ENCODE measurements at regions not wholly inside any gene's neighbourhood (a gene's known extent, or its start where the extent isn't known, plus 50 kb on each side); places are given as distances from the start of the nearest gene placed in this dataset.

DNA sequence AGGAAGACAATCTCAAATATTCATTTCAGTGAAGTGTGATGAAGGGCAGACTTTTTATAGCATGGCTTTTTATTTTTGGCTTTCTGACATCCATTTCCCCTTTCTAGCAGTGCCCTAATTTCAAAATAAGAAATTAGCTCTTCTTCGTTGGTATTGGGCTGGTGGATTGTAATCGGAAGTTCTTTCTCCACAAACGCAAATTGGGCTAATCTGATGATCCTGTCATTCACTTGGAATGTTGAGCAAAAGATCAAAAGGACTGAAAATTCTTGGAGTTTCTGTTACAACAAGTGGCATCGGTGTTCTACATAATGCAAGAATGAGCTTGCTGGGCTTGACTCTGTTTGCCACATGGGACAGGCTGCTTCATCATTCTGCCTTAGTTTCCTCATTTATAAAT lies 1182.8 kb downstream of the FLRT2 start:
- no peak for DNase-seq (ENCODE audit: low read depth)

DNA sequence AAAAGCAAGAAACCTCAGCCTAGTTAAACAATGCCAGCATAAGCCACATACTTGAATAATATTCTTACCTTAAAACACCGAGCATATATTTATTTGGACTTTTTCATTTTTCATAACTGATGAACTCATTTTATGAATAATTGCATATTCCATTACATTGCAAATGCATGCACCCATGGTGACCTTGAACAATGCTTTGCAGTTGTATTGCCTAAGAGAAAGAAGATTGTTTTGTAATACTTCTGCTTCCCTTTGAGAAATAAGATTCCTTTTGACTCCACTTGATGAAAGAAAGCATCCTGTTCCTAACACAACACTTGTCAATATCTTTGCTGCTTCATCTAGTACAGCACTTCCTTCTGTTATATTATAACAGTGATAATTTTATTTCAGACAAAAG lies 1182.2 kb downstream of the FLRT2 start:
- no peak for DNase-seq (ENCODE audit: low read depth)

DNA sequence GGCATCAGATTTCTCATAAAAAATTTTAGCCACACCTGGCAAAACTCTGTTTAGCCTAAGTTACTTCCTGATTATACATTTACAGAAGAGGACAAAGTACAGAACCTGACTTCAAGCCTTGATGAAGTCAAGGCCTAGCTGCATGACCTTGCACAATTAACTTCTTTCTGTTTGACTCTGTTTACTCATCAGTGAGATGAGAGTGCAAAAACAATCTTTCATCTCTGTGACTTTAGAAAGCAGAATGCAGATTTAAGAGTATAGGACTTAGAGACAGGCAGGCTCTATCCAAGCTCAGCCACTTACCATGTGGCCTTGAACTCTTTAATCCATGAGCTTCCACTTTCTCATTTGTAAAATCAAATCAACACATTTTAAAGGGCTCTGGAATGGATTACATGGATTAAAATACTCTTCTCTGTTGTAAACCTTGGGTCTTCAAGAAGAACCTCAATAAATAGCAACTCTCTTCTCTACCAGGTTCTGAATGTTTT lies 1178.9 kb downstream of the FLRT2 start:
- no peak for DNase-seq (ENCODE audit: low read depth)

DNA sequence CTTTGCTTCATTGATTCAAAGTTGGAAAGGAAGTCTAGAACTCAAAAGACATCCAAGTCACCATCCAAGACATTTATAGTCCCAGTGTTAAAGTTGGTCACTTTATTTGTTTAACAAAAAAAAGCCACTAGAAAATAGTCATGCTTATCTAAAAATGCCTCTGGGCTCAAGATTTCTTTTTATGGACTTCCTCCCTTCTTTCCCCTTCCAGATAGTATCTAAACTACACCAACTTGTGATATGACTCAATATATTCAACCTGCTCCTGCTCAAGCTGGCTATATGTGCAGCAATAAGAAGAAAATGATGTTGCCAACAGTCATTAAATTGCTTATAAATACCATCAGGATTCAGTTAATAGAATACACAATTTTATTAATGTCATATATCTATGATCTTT lies 1177.1 kb downstream of the FLRT2 start:
- no peak for DNase-seq (ENCODE audit: low read depth)

DNA sequence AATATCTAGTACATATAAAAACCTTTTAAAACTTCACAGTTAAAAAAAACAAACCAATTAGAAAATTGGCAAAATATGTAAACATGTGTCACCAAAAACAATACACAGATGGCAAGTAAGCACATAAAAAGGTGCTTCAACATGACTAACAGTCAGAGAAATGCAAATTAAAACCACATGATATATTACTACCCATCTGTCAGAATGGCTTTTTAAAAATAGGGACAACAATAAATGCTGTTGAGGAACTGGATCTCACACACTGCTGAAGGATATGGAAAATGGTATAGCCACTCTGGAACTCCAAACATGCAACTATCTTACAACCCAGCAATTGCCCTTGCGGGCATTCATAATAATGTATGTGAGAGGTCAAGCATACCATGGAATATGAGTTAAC lies 1153.6 kb downstream of the FLRT2 start:
- no peak for DNase-seq (ENCODE audit: low read depth)

DNA sequence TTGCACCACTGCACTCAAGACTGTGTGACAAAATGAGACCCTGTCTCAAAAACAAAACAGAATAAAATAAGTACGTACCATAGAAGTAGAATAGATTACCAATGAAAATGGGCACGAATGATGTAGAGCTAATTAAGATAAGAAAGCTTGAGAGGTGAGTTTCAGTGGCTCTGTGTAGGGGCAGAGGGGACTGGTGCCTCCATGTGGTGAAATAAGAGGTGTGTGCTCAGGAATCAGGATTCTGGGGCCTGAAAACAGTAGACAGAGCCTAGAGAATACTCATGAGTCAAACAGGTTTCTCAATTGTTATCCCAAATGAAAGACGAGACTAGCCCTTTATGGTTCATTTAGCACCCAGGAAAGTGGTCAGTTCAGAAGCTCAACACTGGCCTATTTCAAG lies 1145.1 kb downstream of the FLRT2 start:
- DNase-seq (ENCODE audit: low read depth), result no peak

DNA sequence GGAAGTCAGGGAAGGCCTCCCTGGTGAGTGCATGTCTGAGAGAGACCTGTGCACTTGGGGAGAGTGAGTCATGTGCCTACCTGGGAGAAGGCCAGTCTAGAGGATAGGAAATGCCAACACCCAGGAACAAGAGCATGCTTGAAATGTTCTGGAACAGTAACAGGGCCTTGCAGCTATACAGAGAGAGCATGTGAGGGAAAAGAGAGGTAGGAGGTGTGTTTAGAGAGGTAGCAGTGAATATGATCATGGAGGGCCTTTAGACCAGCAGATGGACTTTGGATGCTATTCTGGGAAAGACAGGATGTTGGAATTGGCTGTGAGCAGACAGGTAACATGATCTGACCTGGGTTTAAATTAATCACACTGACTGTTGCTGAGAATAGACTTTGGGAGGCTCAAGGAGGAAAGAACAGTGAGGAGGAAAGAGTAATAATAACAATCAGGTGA lies 1143.6 kb downstream of the FLRT2 start:
- DNase-seq (ENCODE audit: low read depth), result no peak

DNA sequence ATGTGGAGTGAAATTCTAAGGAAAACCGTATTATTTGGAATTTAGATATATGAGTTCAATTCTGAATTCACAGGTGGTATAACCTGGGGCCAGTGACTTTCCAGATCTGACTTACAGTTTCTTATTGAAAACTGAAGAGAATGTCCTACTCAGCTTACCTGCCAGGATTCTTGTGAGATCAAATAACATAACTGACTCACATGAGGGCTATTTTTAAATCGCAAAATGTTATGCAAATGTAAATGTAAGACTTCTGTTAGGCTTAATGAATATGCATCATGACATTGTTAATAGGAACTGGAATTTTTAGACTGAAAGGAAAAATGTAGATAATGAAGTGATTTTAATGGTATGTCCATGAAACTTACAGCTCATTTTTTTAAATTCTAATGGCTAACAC lies 1142.1 kb downstream of the FLRT2 start:
- DNase-seq (ENCODE audit: low read depth), result no peak

DNA sequence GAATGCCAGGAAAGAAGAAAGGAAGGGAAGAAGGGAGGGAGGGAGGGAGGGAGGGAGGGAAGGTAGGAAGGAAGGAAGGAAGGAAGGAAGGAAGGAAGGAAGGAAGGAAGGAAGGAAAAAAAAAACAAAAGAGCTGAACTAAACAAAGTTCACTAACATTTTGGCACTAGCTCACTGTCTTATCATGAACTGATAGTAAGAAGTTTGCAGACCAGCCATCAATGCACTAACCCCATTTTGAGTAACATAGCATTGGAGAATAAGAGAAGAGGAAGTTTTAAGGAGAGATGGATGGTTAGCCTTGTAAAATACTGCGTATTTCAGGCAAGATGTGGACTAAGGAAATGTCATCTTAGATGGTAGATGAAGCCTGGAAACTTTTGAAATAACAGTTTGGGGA lies 1136.0 kb downstream of the FLRT2 start:
- DNase-seq (ENCODE audit: low read depth), result no peak

DNA sequence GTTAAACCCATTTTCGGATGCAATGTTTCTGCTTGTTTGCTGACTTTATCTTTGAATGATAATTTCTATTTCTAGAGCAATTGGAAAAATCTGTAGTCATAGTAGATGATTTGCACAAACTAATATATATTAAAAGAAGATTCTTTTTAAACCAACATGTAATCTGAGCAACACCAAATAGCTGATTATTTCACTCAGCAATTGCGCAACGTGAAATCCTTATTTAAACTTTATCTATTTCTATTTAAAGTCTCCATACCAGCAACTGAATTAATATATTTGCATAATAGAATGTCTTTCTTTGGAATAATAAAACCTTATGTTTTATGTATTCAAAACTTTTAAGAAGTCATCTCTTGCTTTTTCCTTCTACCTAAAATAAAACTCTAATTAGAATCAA lies 1132.4 kb downstream of the FLRT2 start:
- DNase-seq (ENCODE audit: low read depth), result no peak

DNA sequence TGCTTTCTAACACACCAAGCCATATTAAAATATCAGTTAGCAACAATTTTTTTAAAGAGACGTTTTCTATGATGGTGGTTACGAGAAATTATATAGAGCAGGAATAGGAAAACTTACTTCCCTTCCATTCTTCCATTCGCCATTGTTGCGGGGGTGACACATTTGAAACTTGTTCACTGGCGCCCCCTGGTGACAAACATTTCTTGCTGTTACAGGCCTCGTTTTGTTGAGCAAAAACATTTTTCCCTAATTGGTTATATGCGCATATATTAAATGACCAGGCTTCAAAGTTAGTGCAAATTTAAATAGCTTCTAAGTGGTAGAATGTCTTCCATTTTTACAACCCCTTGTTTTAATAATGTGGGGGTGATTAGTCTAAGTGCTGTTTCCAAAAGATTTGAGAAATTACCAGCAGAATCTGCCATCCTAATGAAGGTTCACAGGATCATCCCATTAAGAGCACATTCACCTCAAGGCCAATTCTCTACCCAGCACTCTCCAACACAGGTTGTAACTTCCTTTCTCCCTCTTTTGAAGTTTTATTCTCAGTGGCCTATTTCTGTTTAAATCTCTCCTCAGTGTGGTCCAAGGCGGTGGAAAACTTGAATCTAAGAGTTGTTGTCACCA lies 1124.7 kb downstream of the FLRT2 start:
- DNase-seq (ENCODE audit: low read depth), result no peak

DNA sequence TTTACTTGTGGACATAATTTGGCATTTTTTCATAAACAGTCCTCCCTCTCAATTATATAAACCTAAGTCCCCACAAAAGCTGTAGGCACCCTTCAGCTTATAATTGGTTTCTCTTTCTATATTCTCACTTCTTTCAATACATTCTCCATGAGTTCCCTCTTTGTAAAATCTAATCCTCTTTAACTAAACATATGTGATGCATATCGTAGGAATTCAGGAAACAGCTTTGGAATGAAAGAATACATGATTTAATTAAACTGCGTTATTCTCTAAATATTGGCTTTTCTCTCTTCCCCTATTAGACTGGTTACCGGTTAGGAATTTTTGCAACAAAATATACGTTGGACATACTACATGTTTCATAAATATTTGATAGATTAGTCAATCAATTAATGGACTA lies 1122.6 kb downstream of the FLRT2 start:
- no peak for DNase-seq (ENCODE audit: low read depth)

DNA sequence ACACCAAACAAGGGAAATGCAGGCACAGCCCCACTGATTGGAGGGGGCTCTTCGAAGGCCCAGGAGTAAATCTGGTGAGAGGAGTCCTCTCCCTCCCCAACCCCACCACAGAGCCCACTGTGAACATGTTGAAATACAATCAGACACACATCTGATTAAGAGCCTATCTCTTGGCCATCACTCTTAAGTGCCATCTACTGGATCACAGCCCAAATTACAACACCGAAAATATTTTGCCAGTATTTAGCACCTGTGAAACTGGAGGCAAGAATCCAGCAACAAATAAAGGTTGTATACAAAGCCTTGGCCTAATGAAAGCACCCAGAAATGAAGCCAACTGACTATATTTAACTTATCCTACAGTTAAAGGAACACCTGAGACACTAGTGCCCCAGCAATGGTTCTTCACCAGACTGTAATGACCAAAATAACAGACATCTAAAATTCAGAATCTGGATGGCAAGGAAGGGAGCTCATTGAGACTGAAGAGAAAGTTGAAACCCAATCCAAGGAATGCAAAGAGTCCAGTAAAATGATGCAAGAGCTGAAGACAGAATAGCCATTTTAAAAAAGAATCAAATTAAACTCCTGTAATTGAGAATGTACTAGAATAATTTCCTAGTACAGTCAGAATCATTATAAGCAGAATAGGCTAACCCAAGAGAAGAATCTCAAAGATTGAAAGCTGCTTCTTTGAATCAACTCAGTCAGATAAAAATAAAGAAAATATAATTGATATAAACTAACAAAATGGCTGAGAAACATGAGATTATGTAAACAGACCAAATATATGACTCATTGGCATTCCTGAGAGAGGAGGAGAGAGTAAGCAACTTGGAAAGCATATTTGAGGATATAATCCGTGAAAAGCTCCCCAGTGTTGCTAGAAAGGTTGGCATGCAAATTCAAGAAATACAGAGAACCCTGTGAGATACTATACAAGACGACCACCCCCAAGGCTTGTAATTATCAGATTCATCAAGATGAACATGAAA lies 1117.0 kb downstream of the FLRT2 start:
- DNase-seq (ENCODE audit: low read depth), result no peak

DNA sequence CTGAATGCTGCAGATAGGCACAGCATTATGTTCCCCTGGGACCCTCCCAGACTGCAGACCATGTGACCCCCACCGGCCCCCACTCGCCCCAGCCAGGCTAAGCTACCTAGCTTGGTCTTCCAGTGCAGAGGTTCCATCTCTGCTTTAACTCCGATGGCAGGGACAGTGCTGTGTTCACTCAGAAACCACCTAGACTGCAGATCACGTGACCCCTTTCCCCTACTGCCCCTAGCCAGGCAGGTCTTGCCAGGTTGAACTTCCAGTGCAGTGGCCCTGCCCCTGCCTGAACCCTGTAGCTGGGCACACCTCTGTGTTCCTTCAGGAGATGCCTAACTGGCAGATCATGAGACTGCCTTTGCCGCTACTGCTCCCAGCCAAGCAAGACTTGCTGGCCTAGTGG lies 1116.2 kb downstream of the FLRT2 start:
- no peak for DNase-seq (ENCODE audit: low read depth)

DNA sequence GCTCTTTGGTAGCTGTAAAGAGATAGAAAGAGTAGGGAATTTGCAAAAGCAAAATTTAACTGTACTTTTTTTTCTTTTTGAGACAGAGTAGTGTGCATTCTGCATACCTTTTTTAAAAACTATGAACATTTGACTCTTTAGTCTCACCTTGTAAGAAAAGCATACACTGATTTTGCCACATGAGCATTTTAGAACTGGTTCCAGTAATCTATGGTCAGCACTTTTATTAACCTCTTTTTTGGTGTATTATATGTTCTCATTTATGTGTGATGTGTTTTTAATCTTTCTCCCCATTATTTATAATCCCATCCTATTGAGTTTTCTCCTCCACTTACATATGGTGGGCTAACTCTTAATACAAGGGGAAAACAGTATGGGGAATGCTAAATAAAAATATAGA lies 1111.4 kb downstream of the FLRT2 start:
- no peak for DNase-seq (ENCODE audit: low read depth)

DNA sequence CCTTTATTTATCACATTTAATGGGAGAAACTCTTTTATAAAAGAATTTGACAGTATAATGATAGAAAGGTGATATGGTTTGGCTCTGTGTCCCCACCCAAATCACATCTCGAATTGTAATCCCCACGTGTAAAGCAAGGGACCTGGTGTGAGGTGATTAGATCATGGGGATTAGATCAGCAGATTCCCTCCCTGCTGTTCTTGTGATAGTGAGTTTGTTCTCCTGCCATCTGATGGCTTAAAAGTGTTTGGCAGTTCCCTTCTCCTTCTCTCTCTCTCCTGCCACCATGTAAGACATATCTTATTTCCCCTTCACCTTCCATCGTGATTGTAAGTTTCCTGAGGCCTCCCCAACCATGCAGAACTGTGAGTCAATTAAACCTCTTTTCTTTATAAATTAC lies 1110.3 kb downstream of the FLRT2 start:
- DNase-seq (ENCODE audit: low read depth), result no peak

DNA sequence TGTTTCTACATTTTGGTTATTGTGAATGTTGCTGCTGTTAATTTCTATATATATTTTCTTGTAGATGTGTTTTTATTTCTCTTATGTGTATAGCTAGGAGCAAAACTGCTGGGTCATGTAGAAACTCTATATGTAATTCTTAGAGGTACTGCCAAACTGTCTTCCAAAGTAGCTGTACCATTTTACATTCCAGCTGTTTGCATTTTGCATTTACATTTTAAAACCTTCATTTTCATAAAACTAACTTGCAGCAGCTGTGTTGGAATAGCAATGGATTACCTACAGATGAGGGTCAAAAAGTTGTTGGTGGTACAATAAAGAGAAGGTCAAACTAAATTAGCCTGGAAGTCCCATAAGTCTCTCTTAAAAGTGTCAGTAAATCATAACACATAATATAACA lies 1109.7 kb downstream of the FLRT2 start:
- no peak for DNase-seq (ENCODE audit: low read depth)

DNA sequence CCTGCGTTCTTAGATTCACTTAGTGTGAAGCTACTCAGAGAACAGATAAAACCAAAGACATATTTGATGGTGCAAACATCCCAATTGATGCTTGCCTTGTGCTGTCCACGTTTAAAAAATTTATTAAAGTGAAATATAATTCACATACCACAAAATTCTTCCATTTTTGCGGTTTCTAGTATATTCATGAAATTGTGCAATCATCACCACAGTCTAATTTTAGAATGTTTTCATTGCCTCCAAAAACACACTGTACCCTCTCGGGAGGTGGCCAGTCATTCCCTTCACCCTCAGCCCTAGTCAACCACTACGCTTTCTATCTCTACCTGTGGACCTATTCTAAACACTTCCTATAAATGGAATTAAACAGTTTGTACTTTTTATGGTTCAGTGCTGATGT lies 1109.2 kb downstream of the FLRT2 start:
- no peak for DNase-seq (ENCODE audit: low read depth)

DNA sequence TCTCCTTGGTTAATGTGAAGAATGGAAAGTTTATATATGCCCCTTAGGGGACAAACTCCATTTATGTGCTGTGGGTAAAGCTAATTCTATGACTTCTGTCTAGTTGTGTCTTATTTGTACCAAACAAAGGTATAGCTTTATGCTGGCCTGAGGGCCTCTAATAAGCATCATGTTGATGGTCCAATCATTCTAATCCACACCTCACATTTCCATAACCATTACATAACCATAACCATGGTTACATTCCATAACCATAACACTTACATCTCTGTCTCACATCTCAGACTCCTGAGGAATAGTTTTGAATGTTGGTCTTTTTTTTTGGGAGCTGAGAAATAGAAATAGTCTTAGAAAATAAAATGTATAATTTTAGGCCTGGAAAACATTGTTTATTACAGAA lies 1097.1 kb downstream of the FLRT2 start:
- DNase-seq (ENCODE audit: low read depth), result no peak

DNA sequence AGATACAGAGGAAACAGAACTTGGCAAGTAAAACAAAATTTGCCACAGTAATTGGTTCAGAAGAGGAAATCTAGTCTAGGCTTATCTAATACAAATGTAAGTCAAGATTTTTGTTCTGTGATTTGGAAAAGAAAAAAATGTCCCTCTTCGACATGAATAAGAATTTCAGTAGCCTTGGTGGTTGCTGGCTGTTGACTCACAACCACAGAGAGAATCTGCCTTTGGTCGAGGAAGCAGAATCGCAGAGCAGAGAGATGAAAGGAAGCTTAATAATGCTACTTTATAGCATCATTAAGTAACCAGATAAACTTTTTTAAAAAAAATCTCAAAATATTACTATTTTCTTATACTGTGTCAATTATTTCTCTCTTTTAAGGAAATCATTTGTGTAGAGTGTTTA lies 1096.6 kb downstream of the FLRT2 start:
- DNase-seq (ENCODE audit: low read depth), result no peak

DNA sequence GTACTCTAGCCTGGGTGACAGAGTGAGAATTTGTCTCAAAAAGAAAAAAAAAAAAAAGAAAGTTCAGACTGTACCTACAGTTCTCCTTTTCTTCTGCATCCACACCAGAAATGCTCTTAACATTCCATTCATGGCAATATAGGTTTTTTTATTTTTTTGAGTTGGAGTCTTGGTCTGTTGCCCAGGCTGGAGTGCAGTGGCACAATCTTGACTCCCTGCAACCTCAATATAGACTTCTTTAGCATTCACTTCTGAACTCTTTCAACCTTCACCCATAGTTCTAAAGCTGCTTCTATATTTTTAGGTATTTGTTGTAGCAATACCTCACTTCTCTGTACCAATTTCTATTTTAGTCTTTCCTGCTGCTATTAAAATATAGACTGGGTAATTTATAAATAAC lies 1095.7 kb downstream of the FLRT2 start:
- no peak for DNase-seq (ENCODE audit: low read depth)

DNA sequence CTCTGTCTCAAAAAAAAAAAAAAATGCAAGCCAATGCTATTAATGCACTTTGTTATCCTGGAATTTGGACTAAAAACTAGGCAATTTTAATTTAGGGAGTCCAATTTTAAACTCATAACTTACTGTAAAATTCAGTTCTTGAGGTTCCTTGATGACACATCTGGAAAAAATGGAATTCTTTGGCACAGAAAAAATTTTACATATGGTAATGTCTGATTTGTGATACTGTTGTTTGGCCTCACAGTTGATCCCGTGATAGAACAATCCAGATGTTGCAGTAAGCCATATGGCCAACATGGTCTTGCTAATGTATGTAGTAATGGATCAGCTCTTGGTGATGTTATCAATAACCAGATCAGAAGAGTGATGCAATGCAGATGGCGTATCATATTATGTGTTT lies 1089.8 kb downstream of the FLRT2 start:
- no peak for DNase-seq (ENCODE audit: low read depth)

DNA sequence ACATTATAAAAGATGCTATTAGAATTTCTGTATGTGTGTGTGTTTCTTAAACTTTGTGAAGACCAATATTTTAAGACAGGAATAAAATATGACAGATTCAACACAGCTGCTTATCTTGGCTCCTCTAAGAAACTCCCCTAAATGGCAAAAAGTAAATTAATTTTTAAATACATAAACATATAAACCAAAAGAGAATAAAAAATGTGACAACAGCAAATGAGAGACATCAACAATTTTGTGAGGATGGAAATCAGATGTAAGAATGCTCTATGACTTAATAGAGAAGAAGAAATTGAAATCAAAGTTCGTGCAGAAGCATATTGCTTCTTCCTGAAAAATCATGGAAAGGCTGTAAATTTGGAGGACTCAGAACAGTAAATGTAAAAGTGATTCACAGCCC lies 1083.8 kb downstream of the FLRT2 start:
- DNase-seq (ENCODE audit: low read depth), result no peak

Measured in activated T-helper 1 cell treated with Interleukin-2 at 50 U/mL for 16 hours (primary cell).